T-helper 17 cell (primary cell): ENCODE measurements at regions not wholly inside any gene's neighbourhood (a gene's known extent, or its start where the extent isn't known, plus 50 kb on each side); places are given as distances from the start of the nearest gene placed in this dataset.

Source experiments
- ATAC-seq: fragments of 150-1000 bp; cut with Tn5 transposase; 2 replicates; pipeline ENCODE4 v1.10.0; 2021; ENCODE audit warnings: mild to moderate bottlenecking, moderate library complexity
- DNase-seq, 3 donors: peaks; one replicate each; pipeline versions ENCODE4 v3.0.0 to v3.0.0-alpha.2; 2020 to 2021
- H3K9me3 ChIP-seq: one replicate; pipeline ENCODE4 v1.7.0; 2013; ENCODE audit warnings: low read length, mild to moderate bottlenecking; ENCODE audit not compliant: control insufficient read depth, poor library complexity, severe bottlenecking
- H3K27ac Mint-ChIP-seq: one replicate; pipeline ENCODE4 v1.8.0; 2022; ENCODE audit warnings: mild to moderate bottlenecking, moderate library complexity, mixed read lengths
- H3K27me3 Mint-ChIP-seq: one replicate; pipeline ENCODE4 v1.8.0; 2022; ENCODE audit warnings: mixed read lengths
- H3K36me3 Mint-ChIP-seq: one replicate; pipeline ENCODE4 v1.8.0; 2022; ENCODE audit warnings: low read depth, mixed read lengths
- H3K4me1 Mint-ChIP-seq: one replicate; pipeline ENCODE4 v1.8.0; 2022; ENCODE audit warnings: mild to moderate bottlenecking, mixed read lengths
- H3K4me3 Mint-ChIP-seq: one replicate; pipeline ENCODE4 v1.8.0; 2022; ENCODE audit warnings: mild to moderate bottlenecking, moderate library complexity, mixed read lengths

DNA sequence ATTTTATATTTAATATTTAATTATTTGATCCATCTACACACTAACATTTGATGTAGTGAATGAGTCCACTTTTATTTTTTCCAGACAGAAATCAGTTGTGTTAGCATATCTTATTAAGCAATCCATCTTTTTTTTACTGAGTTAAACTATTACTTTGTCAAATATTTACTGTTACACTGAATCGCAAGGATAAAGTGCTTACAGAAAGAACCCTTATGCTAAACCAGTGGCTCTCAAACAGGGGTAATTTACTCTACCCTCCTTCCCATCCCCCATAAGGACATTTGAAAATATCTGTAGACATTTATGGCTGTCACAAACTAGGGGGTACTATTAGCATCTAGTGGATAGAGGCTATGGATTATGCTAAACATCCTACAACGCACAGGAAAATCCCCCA is 508.2 kb downstream of the C12orf50 start:
- no peak for DNase-seq
- H3K36me3 Mint-ChIP-seq: no peaks in the 10 kb centered on the region
- no peaks in the 10 kb centered on the region for H3K27me3 Mint-ChIP-seq
- ATAC-seq: no peak
- no peak overlapping the region for H3K4me3 Mint-ChIP-seq
- no peaks in the 10 kb centered on the region for H3K4me1 Mint-ChIP-seq
- no peak overlapping the region for H3K27ac Mint-ChIP-seq
- H3K9me3 ChIP-seq: no peaks in the 10 kb centered on the region

DNA sequence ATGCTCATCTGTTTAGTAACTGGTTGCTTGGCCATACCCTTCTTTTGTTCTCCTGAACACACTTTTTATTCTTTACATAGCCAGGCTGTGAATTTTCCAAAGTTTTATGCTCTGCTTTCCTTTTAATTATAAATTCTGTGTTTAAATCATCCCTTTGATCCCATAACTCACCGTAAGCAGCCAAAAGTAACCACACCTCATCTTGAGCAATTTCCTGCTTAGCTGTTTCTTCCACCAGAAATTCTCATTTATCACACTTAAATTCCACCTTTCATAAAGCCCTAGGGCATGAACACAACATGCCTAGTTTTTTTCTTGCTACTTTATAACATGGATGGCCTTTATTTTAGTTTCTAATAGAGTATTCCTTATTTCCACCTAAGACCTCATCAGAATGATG is 510.7 kb downstream of the C12orf50 start:
- Mint-ChIP-seq H3K4me3 (no peak overlapping the region), H3K27ac (no peak overlapping the region), H3K36me3 (no peaks in the 10 kb centered on the region), H3K4me1 (no peaks in the 10 kb centered on the region), H3K27me3 (no peaks in the 10 kb centered on the region)
- ATAC-seq (no peak), DNase-seq (no peak)
- H3K9me3 ChIP-seq: no peaks in the 10 kb centered on the region

DNA sequence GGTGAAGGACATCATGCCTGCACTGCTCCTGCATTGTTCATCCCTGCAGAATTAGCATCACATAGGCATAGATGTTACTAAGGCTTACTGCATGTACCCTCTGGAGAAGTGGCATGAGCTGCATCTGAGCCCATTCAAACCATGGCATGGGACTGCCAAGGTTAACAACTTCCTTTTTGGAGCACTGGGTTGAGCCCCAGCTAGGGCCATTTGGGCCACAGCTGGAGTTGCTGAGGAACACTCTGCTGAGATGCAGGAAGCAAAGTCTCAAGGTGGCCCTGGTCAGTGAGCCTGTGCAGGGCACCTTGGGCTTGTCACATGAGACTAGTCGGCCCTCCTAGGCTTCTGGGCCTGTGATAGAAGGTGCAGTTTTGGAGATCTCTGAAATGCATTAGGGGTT is 511.2 kb downstream of the C12orf50 start:
- H3K4me1 Mint-ChIP-seq: no peaks in the 10 kb centered on the region
- no peak for ATAC-seq
- DNase-seq: no peak
- H3K27ac Mint-ChIP-seq: no peak overlapping the region
- H3K27me3 Mint-ChIP-seq: no peaks in the 10 kb centered on the region
- H3K9me3 ChIP-seq: no peaks in the 10 kb centered on the region
- no peaks in the 10 kb centered on the region for H3K36me3 Mint-ChIP-seq
- no peak overlapping the region for H3K4me3 Mint-ChIP-seq

DNA sequence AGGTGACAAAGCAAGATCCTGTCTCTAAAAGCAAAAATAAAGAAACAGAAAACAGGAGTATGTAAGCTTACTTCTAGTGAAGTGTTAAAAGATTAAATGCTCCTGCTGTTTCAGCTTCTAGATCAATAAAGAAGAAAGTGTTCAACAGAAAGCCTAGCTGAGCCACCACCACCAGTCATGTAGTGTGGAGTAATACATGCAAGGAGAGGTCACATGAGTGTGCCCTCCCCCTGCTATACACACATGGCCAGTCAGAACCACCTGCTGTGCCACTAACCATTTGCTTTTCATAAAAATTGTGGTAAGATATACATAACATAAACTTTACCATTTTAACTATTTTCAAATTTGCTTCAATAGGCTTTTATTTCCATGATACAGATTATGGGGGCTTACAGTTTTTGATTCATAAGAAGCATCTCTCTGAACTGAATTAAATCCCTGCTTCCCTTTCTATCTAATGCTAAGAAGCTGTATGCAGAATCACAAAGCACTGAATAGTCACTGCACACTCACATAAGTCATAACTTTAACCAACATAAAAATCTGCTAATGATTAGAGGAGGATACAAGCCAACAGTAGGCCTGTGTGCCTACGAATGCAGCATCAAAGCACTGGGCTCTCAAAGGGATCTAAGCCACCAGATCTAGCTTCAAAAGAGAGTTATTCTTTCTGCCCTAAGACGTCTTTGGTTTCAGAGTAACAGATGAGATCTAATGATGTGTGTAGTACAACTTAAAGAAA is 515.5 kb downstream of the C12orf50 start:
- Mint-ChIP-seq H3K4me1 (no peaks in the 10 kb centered on the region), H3K27me3 (no peaks in the 10 kb centered on the region), H3K27ac (no peak overlapping the region), H3K36me3 (no peaks in the 10 kb centered on the region), H3K4me3 (no peak overlapping the region)
- ATAC-seq: no peak
- no peak for DNase-seq
- H3K9me3 ChIP-seq: no peaks in the 10 kb centered on the region

DNA sequence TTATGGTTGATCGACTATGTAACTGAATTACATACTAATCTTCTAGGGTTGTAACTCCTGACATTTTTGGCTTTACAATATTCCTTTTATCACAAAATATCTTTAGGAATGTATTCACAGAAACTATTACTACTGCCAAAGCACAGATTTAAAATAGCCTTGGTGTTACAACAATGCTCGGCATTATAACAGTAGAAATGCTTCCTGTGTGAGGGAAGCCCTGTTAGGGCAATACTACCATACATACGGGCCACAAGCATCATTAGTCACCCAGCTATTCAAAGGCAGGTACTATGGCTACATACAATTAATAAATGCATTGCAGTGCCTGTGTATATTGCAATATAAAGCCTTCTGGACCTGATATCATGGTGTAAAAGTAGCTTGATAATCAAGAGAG is 517.8 kb downstream of the C12orf50 start:
- no peaks in the 10 kb centered on the region for H3K27me3 Mint-ChIP-seq
- ATAC-seq (no peak), DNase-seq (no peak)
- peaks cover under 1% of the 10 kb centered on the region for H3K9me3 ChIP-seq
- no peak overlapping the region for H3K27ac Mint-ChIP-seq
- no peaks in the 10 kb centered on the region for H3K36me3 Mint-ChIP-seq
- no peak overlapping the region for H3K4me3 Mint-ChIP-seq
- no peaks in the 10 kb centered on the region for H3K4me1 Mint-ChIP-seq

DNA sequence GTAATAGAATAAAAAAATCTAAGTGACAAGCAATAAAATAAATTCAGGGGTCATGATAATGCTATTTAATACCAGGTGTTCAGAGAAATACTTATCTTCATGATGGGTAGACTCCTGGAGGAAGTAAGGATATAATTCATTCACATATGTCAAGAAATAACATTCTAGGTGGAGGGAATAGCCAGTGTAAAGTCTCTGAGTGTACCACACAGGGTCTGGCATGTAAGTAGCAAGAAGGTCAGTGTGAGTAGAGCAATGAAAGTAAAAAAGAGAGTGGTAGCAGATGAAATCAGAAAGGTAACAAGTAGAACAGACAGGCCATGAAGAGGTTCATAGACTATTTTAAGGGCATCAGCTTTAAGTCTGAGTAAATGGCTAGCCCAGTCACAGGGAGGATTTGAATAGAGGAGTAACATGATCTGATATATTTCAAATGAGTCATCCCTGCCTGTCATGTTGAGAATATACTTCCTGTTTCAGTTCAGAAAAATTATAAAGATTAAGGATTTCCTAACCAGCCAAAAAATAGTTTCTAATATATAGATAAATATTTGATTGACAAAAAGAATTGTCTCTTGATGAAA is 519.9 kb downstream of the C12orf50 start:
- no peaks in the 10 kb centered on the region for H3K27me3 Mint-ChIP-seq

DNA sequence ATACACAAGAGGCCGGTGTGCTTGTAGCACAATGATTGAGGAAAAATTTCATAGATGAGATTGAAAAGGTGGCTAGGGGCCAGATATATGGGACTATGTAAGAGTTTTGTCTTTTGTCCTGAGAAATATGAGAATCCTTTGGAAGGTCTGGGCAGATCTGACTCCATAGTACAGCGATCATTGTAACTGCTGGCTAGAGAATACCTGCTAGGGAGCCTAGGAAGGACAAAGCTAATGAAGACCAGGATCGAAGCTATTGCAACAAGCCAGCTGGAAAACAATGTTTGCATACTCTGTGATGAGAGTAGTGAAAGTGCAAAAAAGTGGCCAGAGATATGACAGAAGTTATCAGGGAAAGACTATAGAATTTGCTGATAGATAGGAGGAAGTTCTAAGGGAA is 537.6 kb downstream of the C12orf50 start:
- H3K9me3 ChIP-seq: no peaks in the 10 kb centered on the region
- no peaks in the 10 kb centered on the region for H3K4me1 Mint-ChIP-seq
- H3K27ac Mint-ChIP-seq: no peak overlapping the region

More for the DNA sequence above, 519.9 kb downstream of the C12orf50 start:
- DNase-seq (no peak), ATAC-seq (no peak)
- H3K9me3 ChIP-seq: peaks cover 3% of the 10 kb centered on the region
- Mint-ChIP-seq H3K36me3 (no peaks in the 10 kb centered on the region), H3K4me1 (no peaks in the 10 kb centered on the region), H3K4me3 (no peak overlapping the region), H3K27ac (no peak overlapping the region)

DNA sequence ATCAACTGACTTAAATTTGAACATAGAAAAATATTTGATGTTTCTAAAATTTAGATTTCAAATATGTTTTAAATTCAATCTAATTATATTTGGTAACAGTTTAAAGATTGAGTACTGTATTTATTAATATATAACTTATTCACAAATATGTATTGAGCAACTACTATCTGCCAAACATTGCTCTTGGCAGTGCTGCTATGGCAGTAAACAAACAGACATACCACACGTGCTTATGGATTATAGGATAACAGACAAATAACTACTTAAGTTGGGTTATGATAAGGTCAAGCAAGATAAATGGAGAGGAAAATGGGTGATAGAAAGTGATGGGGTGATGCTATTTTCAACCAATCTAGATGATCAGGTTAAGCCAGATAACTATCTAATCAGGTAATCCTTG is 538.1 kb downstream of the C12orf50 start:
- ATAC-seq: no peak
- no peaks in the 10 kb centered on the region for H3K27me3 Mint-ChIP-seq
- H3K27ac Mint-ChIP-seq: no peak overlapping the region
- DNase-seq: no peak
- H3K9me3 ChIP-seq: no peaks in the 10 kb centered on the region
- no peaks in the 10 kb centered on the region for H3K4me1 Mint-ChIP-seq
- H3K4me3 Mint-ChIP-seq: no peak overlapping the region
- no peaks in the 10 kb centered on the region for H3K36me3 Mint-ChIP-seq

More for the DNA sequence above, 537.6 kb downstream of the C12orf50 start:
- Mint-ChIP-seq H3K36me3 (no peaks in the 10 kb centered on the region), H3K27me3 (no peaks in the 10 kb centered on the region), H3K4me3 (no peak overlapping the region)
- ATAC-seq: no peak
- DNase-seq: no peak

DNA sequence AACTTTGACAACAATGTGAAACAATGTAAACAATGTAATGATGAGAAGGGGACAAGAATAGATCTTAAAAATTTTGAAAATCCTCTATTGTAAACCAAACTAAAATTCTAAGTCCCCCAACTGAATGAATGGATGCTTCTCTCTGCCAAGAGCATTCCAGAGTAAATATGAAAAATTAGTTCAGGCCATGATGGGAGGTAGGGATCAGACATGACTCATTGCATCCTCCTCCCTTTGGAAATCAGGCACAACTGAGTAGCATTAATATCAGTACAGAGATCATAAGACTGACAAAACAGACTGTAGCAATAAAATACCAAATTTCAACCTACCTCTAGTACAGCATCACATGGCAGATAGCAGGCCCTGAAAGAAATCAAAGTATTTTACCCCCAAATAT is 559.9 kb downstream of the C12orf50 start:
- H3K4me3 Mint-ChIP-seq: no peak overlapping the region
- H3K27me3 Mint-ChIP-seq: no peaks in the 10 kb centered on the region
- no peaks in the 10 kb centered on the region for H3K36me3 Mint-ChIP-seq
- ATAC-seq: no peak
- no peak overlapping the region for H3K27ac Mint-ChIP-seq
- H3K4me1 Mint-ChIP-seq: no peaks in the 10 kb centered on the region
- DNase-seq: no peak
- H3K9me3 ChIP-seq: no peaks in the 10 kb centered on the region

DNA sequence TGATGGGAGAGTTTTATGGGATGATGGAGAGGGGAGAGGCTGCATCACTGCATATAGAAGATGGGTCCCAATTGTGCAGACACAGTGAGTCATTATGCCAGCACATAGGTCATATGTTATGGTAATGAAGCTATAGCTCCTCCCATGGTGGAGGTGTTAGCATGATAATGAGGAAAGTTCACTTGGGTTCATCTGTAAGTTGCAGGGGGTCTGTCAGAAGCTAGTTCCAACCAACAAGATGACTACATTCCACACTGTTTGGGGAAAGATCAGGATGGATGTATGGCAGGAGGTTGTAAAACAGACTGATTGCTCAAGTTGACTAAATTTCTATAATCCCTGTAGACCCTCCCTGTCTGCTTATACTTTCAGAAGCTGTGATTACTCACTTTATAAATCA is 561.3 kb downstream of the C12orf50 start:
- H3K36me3 Mint-ChIP-seq: no peaks in the 10 kb centered on the region
- H3K27ac Mint-ChIP-seq: no peak overlapping the region
- H3K4me1 Mint-ChIP-seq: no peaks in the 10 kb centered on the region
- H3K27me3 Mint-ChIP-seq: no peaks in the 10 kb centered on the region
- no peak overlapping the region for H3K4me3 Mint-ChIP-seq
- no peaks in the 10 kb centered on the region for H3K9me3 ChIP-seq
- ATAC-seq (no peak), DNase-seq (no peak)

DNA sequence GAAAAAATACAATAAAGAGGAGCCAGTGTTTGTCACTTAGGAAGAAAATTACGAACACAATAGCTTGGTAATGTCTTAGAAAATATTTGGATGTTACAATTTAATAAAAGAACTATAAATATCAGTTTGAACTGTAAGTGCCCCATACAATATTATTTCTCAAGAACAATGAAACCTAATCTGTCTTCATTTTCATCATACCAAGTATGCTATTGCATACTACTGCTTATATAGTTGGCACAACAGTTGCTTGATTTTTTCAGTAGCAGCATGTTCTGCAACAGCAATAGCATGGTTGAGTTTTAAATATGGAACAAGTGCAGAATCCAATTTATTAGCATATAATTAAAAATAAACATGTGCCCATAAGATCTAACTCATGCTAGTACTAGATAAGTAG is 564.6 kb downstream of the C12orf50 start:
- no peak for DNase-seq
- no peak overlapping the region for H3K4me3 Mint-ChIP-seq
- no peak for ATAC-seq
- no peaks in the 10 kb centered on the region for H3K27me3 Mint-ChIP-seq
- H3K27ac Mint-ChIP-seq: no peak overlapping the region
- no peaks in the 10 kb centered on the region for H3K36me3 Mint-ChIP-seq
- H3K9me3 ChIP-seq: no peaks in the 10 kb centered on the region
- no peaks in the 10 kb centered on the region for H3K4me1 Mint-ChIP-seq

DNA sequence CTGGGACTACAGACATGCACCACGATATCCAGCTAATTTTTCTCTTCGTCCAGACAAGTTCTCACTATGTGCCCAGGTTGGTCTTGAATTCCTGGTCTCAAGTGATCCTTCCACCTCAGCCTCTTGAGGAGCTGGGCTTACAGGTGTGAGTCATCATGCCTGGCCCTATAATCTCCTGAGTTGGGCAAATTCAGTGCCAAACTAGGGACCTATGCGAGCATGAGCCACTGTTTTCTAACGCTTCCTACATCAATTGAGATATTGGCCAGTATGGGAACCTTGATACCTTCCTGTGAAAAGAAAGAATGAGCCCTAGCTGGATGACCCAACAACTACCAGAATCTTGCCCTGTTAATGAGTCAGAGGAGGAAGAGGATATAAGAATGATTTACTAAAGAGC is 585.2 kb downstream of the C12orf50 start:
- no peak for ATAC-seq
- Mint-ChIP-seq H3K27ac (no peak overlapping the region), H3K27me3 (no peaks in the 10 kb centered on the region), H3K4me3 (no peak overlapping the region), H3K36me3 (no peaks in the 10 kb centered on the region), H3K4me1 (no peaks in the 10 kb centered on the region)
- H3K9me3 ChIP-seq: no peaks in the 10 kb centered on the region
- DNase-seq: no peak

DNA sequence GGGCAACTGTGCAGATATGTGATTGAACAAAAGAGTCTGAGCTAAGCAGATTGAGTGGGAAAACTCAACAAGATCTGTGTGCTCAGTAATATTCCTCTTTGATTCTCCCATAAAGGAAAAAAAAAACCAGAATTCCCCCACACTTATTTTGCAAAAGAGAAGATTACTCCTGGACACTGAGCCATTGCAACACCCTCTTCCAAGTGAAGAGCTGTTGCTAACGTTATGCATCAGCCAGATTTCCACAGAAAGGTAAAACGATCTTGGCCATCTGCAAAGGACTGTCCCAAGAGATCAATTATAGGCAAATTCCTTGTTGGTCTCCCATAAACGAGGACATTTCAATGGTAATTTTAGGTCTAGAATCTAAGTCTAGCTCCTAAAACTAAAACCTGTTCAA is 587.7 kb downstream of the C12orf50 start:
- H3K9me3 ChIP-seq: no peaks in the 10 kb centered on the region
- Mint-ChIP-seq H3K36me3 (no peaks in the 10 kb centered on the region), H3K4me3 (no peak overlapping the region), H3K4me1 (no peaks in the 10 kb centered on the region), H3K27ac (no peak overlapping the region), H3K27me3 (no peaks in the 10 kb centered on the region)
- DNase-seq: no peak
- no peak for ATAC-seq
